ENCODE measurements at regions not wholly inside any gene's neighbourhood (a gene's known extent, or its start where the extent isn't known, plus 50 kb on each side); places are given as distances from the start of the nearest gene placed in this dataset.

GRCh38 chr5:52520171-52520570 lies 267.5 kb upstream of the ITGA1 start:
- TF ChIP-seq CTCF (IDR thresholded peaks at IDR 0.05; ENCODE audit: borderline replicate concordance, control extremely low read depth, extremely low read depth, insufficient read depth, missing control alignments): no peak

GRCh38 chr5:52521236-52521635 lies 266.5 kb upstream of the ITGA1 start:
- no peak for DNase-seq (ENCODE audit: low spot score)
- TF ChIP-seq CTCF (IDR thresholded peaks at IDR 0.05; ENCODE audit: borderline replicate concordance, control extremely low read depth, extremely low read depth, insufficient read depth, missing control alignments): no peak
- in situ Hi-C loops (cut with MboI; ENCODE audit: low sequenced_read_pairs, unreplicated experiment): no loop called here

More at GRCh38 chr5:52520171-52520570, 267.5 kb upstream of the ITGA1 start:
- DNase-seq (ENCODE audit: low spot score): no peak
- in situ Hi-C loops (cut with MboI; ENCODE audit: low sequenced_read_pairs, unreplicated experiment): no loop called here

- in situ Hi-C loops (cut with MboI; ENCODE audit: low sequenced_read_pairs, unreplicated experiment): no loop called here
- TF ChIP-seq CTCF (IDR thresholded peaks at IDR 0.05; ENCODE audit: borderline replicate concordance, control extremely low read depth, extremely low read depth, insufficient read depth, missing control alignments): no peak
- no peak for DNase-seq (ENCODE audit: low spot score)
Measured at GRCh38 chr5:52523701-52524100, 264.0 kb upstream of the ITGA1 start.

GRCh38 chr5:52531105-52531504 lies 256.6 kb upstream of the ITGA1 start:
- TF ChIP-seq CTCF (IDR thresholded peaks at IDR 0.05; ENCODE audit: borderline replicate concordance, control extremely low read depth, extremely low read depth, insufficient read depth, missing control alignments): no peak
- in situ Hi-C loops (cut with MboI; ENCODE audit: low sequenced_read_pairs, unreplicated experiment): no loop called here
- DNase-seq (ENCODE audit: low spot score): no peak

- no peak for DNase-seq (ENCODE audit: low spot score)
- no peak for TF ChIP-seq CTCF (IDR thresholded peaks at IDR 0.05; ENCODE audit: borderline replicate concordance, control extremely low read depth, extremely low read depth, insufficient read depth, missing control alignments)
- in situ Hi-C loops (cut with MboI; ENCODE audit: low sequenced_read_pairs, unreplicated experiment): no loop called here
Measured at GRCh38 chr5:52543594-52543993, 244.1 kb upstream of the ITGA1 start.

- no peak for DNase-seq (ENCODE audit: low spot score)
- in situ Hi-C loops (cut with MboI; ENCODE audit: low sequenced_read_pairs, unreplicated experiment): no loop called here
- TF ChIP-seq CTCF (IDR thresholded peaks at IDR 0.05; ENCODE audit: borderline replicate concordance, control extremely low read depth, extremely low read depth, insufficient read depth, missing control alignments): no peak
Measured at GRCh38 chr5:52544738-52545137, 243.0 kb upstream of the ITGA1 start.

- no peak for DNase-seq (ENCODE audit: low spot score)
- in situ Hi-C loops (cut with MboI; ENCODE audit: low sequenced_read_pairs, unreplicated experiment): no loop called here
- no peak for TF ChIP-seq CTCF (IDR thresholded peaks at IDR 0.05; ENCODE audit: borderline replicate concordance, control extremely low read depth, extremely low read depth, insufficient read depth, missing control alignments)
Measured at GRCh38 chr5:52554293-52554692, 233.4 kb upstream of the ITGA1 start.
